SK-N-SH treated with all-trans-retinoic acid at 6 μM for 48 hours (cell line): ENCODE measurements at regions not wholly inside any gene's neighbourhood (a gene's known extent, or its start where the extent isn't known, plus 50 kb on each side); places are given as distances from the start of the nearest gene placed in this dataset.
"Not testable (repeated sequence)": the region's sequence is repeated elsewhere in the genome, so short reads cannot be mapped to it uniquely, and the experiment has no call there.

Experiments
- ATAC-seq: fragments of 200-7000 bp; cut with Tn5 transposase; 3 replicates; pipeline ENCODE4 v1.9.1; 2020; ENCODE audit warnings: mild to moderate bottlenecking, moderate library complexity
- ARNTL ChIP-seq: fragments of 450-650 bp; formaldehyde crosslinking; IDR thresholded peaks from 2 replicates; pipeline ENCODE4 v1.5.0; 2020; ENCODE audit warnings: low read depth, mild to moderate bottlenecking, moderate library complexity, borderline replicate concordance
- BACH2 ChIP-seq: fragments of 250-450 bp; sonication (Bioruptor Pico); IDR thresholded peaks from 2 replicates; pipeline ENCODE4 v1.9.0; 2021; ENCODE audit warnings: mild to moderate bottlenecking, borderline replicate concordance
- CSDC2 ChIP-seq: fragments of 250-450 bp; sonication (Bioruptor Pico); IDR thresholded peaks from 2 replicates; pipeline ENCODE4 v1.5.0; 2020; ENCODE audit warnings: mild to moderate bottlenecking, moderate library complexity
- GLIS3 ChIP-seq: fragments of 250-450 bp; sonication (Bioruptor Pico); IDR thresholded peaks from 2 replicates; pipeline ENCODE4 v1.5.0; 2020; ENCODE audit warnings: mild to moderate bottlenecking, moderate library complexity
- ISL1 ChIP-seq: fragments of 250-450 bp; sonication (Bioruptor Pico); IDR thresholded peaks from 2 replicates; pipeline ENCODE4 v2.1.2; 2022; ENCODE audit warnings: mild to moderate bottlenecking, moderate library complexity
- OSR1 ChIP-seq: fragments of 250-450 bp; sonication (Bioruptor Pico); IDR thresholded peaks from 2 replicates; pipeline ENCODE4 v1.8.0; 2022; ENCODE audit warnings: moderate library complexity, mild to moderate bottlenecking, inconsistent platforms
- PATZ1 ChIP-seq: fragments of 250-450 bp; sonication (Bioruptor Pico); IDR thresholded peaks from 2 replicates; pipeline ENCODE4 v1.8.0; 2020; ENCODE audit warnings: mild to moderate bottlenecking, moderate library complexity, borderline replicate concordance
- PPARA ChIP-seq: fragments of 250-450 bp; sonication (Bioruptor Pico); IDR thresholded peaks from 2 replicates; pipeline ENCODE4 v1.5.0; 2020; ENCODE audit warnings: mild to moderate bottlenecking, borderline replicate concordance
- SNAI2 ChIP-seq: fragments of 250-450 bp; sonication (Bioruptor Pico); IDR thresholded peaks from 2 replicates; pipeline ENCODE4 v1.5.0; 2020; ENCODE audit warnings: mild to moderate bottlenecking, moderate library complexity
- TCF4 ChIP-seq: fragments of 250-450 bp; sonication (Bioruptor Pico); IDR thresholded peaks from 2 replicates; pipeline ENCODE4 v1.8.0; 2021; ENCODE audit warnings: mild to moderate bottlenecking, moderate library complexity, borderline replicate concordance
- ZC3H10 ChIP-seq: fragments of 250-450 bp; sonication (Bioruptor Pico); IDR thresholded peaks from 2 replicates; pipeline ENCODE4 v1.5.1; 2021; ENCODE audit warnings: mild to moderate bottlenecking, moderate library complexity
- ZFP3 ChIP-seq: fragments of 250-450 bp; sonication (Bioruptor Pico); IDR thresholded peaks from 2 replicates; pipeline ENCODE4 v1.5.0; 2020; ENCODE audit warnings: mild to moderate bottlenecking, moderate library complexity
- ZNF70 ChIP-seq: fragments of 450-650 bp; formaldehyde crosslinking; IDR thresholded peaks from 2 replicates; pipeline ENCODE4 v1.5.0; 2020; ENCODE audit warnings: mild to moderate bottlenecking, moderate library complexity
- ZNF8 ChIP-seq: fragments of 450-650 bp; formaldehyde crosslinking; IDR thresholded peaks from 2 replicates; pipeline ENCODE4 v1.5.0; 2020; ENCODE audit warnings: mild to moderate bottlenecking, moderate library complexity
- TF ChIP-seq, protein P1 (sequence below): fragments of 250-450 bp; sonication (Bioruptor Pico); IDR thresholded peaks from 2 replicates; pipeline ENCODE4 v1.5.0; 2020; ENCODE audit warnings: mild to moderate bottlenecking, moderate library complexity
- TF ChIP-seq, protein P2 (sequence below): fragments of 250-450 bp; sonication (Bioruptor Pico); IDR thresholded peaks from 2 replicates; pipeline ENCODE4 v1.5.1; 2020; ENCODE audit warnings: low read depth, mild to moderate bottlenecking, moderate library complexity
- TF ChIP-seq, protein P3 (sequence below): fragments of 250-450 bp; sonication (Bioruptor Pico); IDR thresholded peaks from 2 replicates; pipeline ENCODE4 v1.5.1; 2021; ENCODE audit warnings: mild to moderate bottlenecking, moderate library complexity

DNA sequence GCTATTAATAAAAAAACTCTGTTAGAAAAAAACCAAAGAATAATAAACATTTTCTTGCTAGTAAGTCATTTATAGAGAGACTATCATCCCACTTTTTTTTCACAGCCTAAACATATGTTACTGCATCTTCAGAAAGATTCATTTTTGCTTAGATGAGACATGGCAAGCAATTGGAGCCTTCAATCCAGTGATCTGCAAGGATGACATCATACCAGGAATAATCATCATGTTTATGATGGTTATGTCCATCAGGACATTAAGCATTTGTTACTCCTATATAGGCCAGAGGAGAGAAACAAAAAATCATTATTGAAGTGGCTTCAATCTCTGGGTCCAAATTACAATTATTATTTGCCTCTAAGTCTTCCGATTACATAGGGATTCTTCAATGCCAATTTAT is 626.3 kb upstream of the CCNG1 start (continued):
- no peak for TF ChIP-seq ZNF8
- TF ChIP-seq ISL1 (CRISPR knock-in tag), result no peak
- no peak for TF ChIP-seq PPARA (CRISPR knock-in tag)

DNA sequence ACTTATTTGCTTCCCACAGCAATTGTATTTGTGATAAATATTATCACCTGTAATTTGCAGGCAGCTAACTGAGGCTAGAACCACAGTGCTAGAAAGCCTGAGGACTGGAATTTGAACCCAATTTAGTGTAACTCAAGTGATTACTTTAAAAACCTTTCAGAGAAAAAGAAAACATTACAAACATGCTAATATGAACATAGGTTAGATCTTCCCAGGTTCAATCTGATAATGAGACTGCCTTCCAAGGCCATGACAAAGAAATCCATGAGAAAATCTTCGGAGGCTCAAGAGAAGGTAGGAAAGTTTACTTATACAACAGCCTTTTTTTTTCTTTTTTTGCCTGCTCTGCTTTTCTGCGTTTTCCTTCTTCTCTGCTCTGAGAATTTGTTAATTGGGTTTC is 620.6 kb upstream of the CCNG1 start:
- ATAC-seq, result no peak

DNA sequence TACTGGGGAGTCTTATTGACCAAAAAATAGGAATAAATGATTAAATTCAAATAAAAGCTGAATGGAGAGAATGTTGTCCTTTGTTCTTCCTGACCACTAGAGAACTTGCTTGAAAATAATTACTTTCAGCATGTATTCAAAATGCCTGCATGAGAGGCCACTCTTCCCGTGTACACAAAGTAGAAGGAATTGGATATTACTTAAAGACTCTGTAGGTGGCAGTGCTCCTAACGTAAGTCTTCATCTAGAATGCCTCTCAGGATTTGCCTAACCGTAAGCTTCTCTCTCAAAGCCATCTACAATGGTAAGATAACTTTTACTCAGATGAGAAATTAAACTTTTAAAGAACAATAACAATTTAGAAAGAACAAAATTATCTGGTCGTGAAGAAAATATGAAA is 620.0 kb upstream of the CCNG1 start:
- TF ChIP-seq CSDC2 (CRISPR knock-in tag) (no peak), TCF4 (CRISPR knock-in tag) (no peak), PATZ1 (no peak)
- TF ChIP-seq, all 23 proteins: peak for 0
- ATAC-seq, result no peak

More for the DNA sequence above, 620.6 kb upstream of the CCNG1 start:
- TF ChIP-seq ZFP3 (CRISPR knock-in tag) (no peak), ARNTL (CRISPR knock-in tag) (no peak), OSR1 (CRISPR knock-in tag) (no peak), BACH2 (CRISPR knock-in tag) (no peak)
- TF ChIP-seq, protein P1, sequence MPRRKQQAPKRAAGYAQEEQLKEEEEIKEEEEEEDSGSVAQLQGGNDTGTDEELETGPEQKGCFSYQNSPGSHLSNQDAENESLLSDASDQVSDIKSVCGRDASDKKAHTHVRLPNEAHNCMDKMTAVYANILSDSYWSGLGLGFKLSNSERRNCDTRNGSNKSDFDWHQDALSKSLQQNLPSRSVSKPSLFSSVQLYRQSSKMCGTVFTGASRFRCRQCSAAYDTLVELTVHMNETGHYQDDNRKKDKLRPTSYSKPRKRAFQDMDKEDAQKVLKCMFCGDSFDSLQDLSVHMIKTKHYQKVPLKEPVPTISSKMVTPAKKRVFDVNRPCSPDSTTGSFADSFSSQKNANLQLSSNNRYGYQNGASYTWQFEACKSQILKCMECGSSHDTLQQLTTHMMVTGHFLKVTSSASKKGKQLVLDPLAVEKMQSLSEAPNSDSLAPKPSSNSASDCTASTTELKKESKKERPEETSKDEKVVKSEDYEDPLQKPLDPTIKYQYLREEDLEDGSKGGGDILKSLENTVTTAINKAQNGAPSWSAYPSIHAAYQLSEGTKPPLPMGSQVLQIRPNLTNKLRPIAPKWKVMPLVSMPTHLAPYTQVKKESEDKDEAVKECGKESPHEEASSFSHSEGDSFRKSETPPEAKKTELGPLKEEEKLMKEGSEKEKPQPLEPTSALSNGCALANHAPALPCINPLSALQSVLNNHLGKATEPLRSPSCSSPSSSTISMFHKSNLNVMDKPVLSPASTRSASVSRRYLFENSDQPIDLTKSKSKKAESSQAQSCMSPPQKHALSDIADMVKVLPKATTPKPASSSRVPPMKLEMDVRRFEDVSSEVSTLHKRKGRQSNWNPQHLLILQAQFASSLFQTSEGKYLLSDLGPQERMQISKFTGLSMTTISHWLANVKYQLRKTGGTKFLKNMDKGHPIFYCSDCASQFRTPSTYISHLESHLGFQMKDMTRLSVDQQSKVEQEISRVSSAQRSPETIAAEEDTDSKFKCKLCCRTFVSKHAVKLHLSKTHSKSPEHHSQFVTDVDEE (CRISPR knock-in tag), result no peak

DNA sequence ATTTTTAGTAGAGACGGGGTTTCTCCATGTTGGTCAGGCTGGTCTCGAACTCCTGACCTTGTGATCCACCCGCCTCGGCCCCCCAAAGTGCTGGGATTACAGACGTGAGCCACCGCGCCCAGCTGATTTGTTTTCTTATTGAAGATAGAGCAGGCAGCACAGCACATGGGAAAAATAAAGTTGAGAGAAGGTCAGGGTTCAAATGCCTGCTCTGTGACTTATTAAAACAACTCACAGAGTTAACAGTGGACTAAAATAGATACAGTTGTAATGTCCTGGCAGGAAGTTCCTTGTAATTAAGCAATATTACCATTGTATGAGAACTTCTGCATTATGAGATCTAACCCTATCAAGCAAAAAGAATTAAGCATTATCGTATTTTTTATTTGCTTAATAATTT is 615.7 kb upstream of the CCNG1 start:
- ATAC-seq, result not testable (repeated sequence)

- no peak for ATAC-seq
- TF ChIP-seq TCF4 (CRISPR knock-in tag) (no peak), PPARA (CRISPR knock-in tag) (no peak), BACH2 (CRISPR knock-in tag) (no peak), ZC3H10 (CRISPR knock-in tag) (no peak), PATZ1 (no peak), ARNTL (CRISPR knock-in tag) (no peak), ZFP3 (CRISPR knock-in tag) (no peak), GLIS3 (no peak)
- TF ChIP-seq, protein P2, sequence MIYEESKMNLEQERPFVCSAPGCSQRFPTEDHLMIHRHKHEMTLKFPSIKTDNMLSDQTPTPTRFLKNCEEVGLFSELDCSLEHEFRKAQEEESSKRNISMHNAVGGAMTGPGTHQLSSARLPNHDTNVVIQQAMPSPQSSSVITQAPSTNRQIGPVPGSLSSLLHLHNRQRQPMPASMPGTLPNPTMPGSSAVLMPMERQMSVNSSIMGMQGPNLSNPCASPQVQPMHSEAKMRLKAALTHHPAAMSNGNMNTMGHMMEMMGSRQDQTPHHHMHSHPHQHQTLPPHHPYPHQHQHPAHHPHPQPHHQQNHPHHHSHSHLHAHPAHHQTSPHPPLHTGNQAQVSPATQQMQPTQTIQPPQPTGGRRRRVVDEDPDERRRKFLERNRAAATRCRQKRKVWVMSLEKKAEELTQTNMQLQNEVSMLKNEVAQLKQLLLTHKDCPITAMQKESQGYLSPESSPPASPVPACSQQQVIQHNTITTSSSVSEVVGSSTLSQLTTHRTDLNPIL, result no peak
- TF ChIP-seq, all 23 proteins: peak for 0
Measured at GRCh38 chr5:162824360-162824759, 613.0 kb upstream of the CCNG1 start.

GRCh38 chr5:162837155-162837554 is 600.2 kb upstream of the CCNG1 start:
- no peak for TF ChIP-seq ZC3H10 (CRISPR knock-in tag)
- TF ChIP-seq CSDC2 (CRISPR knock-in tag), result no peak
- no peak for TF ChIP-seq GLIS3
- TF ChIP-seq ZNF70 (CRISPR knock-in tag), result no peak
- TF ChIP-seq, protein P3, sequence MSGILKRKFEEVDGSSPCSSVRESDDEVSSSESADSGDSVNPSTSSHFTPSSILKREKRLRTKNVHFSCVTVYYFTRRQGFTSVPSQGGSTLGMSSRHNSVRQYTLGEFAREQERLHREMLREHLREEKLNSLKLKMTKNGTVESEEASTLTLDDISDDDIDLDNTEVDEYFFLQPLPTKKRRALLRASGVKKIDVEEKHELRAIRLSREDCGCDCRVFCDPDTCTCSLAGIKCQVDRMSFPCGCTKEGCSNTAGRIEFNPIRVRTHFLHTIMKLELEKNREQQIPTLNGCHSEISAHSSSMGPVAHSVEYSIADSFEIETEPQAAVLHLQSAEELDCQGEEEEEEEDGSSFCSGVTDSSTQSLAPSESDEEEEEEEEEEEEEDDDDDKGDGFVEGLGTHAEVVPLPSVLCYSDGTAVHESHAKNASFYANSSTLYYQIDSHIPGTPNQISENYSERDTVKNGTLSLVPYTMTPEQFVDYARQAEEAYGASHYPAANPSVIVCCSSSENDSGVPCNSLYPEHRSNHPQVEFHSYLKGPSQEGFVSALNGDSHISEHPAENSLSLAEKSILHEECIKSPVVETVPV (CRISPR knock-in tag), result no peak
- no peak for TF ChIP-seq PATZ1
- no peak for TF ChIP-seq ZNF8
- no peak for TF ChIP-seq SNAI2 (CRISPR knock-in tag)
- TF ChIP-seq PPARA (CRISPR knock-in tag), result no peak
- no peak for ATAC-seq
